ENCODE measurements at regions not wholly inside any gene's neighbourhood (a gene's known extent, or its start where the extent isn't known, plus 50 kb on each side); places are given as distances from the start of the nearest gene placed in this dataset.

DNA sequence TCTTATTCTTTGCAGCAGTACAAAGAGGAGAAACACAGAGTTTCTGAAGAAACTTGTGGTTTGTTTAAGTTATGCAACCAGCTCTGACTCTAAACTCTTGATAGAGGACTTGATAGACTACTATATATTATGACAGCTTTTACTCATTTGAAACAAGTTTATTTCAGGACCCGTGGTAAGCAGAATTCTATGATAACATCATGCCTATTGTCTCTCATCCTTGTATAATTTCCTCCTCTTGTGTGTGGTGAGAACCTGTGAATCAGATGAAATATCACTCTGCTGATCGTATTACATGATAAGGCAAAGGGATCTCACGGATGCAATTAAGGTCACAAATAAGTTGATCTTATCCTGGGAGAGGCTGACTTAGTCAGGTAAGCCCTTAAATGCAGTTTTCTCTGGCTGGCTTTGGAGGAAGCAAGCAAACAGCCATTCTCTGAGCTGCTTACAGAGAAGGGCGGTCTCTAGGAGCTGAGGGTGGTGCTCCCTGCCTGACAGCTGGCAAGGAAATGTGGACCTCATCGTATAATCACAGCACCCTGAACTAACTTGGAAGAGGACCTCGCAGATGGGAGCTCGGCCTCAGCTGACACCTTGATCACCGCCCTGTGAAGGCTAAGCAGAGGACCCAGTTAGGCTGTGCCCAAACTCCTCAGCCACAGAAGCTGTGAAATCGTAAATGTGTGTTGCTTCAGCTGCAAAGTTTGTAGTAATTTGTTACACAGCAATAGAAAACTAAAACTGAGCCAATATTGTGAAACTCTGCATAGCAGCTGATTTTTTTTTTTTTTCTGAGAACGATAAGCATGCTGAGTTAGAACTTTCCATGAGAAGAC, 151.1 kb upstream of the DPT start:
- TF ChIP-seq, protein P1, sequence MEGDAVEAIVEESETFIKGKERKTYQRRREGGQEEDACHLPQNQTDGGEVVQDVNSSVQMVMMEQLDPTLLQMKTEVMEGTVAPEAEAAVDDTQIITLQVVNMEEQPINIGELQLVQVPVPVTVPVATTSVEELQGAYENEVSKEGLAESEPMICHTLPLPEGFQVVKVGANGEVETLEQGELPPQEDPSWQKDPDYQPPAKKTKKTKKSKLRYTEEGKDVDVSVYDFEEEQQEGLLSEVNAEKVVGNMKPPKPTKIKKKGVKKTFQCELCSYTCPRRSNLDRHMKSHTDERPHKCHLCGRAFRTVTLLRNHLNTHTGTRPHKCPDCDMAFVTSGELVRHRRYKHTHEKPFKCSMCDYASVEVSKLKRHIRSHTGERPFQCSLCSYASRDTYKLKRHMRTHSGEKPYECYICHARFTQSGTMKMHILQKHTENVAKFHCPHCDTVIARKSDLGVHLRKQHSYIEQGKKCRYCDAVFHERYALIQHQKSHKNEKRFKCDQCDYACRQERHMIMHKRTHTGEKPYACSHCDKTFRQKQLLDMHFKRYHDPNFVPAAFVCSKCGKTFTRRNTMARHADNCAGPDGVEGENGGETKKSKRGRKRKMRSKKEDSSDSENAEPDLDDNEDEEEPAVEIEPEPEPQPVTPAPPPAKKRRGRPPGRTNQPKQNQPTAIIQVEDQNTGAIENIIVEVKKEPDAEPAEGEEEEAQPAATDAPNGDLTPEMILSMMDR (IDR thresholded peaks at IDR 0.05 in 8 of 11, conservative IDR thresholded peaks at IDR 0.05 in 3 of 11), result no peak
- no peak for TF ChIP-seq POLR2AphosphoS5 (IDR thresholded peaks at IDR 0.05)
- TF ChIP-seq POLR2A (IDR thresholded peaks at IDR 0.05), result no peak
- DNase-seq, result no peak
- 61 to 72% (median 67%) methylated on average over 9 to 10 of the region's 10 CpGs for WGBS, 5 donors

DNA sequence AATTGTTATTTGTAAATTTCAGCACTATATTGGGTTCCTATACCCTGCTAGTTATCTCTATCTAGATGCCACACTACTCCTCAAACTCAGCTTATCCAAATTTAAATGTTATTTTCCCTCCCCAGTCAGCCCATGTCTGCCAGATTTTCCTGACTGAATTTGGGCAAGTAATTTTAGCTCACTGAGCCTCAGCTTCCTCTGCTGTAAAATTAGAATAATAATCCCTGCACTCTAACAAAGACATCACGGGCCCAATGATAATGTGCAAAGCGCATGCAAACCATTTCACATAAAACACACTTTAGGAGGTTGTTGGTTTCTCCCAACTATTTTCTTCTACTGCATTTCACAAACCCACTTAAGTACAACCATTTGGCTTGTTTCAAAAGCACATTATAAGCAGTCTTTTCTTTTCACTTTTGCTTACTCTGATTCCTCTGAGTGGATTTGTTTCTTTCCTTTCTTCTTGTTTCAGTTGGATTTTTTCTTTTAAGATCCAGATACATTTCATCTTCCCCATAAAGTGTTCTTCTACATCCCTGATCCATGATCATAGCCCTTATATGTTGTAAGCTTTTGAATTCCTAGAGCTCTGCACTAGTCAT, 152.8 kb upstream of the DPT start:
- 86 to 100% (median 93%) methylated on average over 2 of the region's 2 CpGs for WGBS, 5 donors
- H3K9me3 ChIP-seq, result peaks cover 0 to 8% (median 2%) of the 10 kb centered on the region in 8 donors
- no peak for DNase-seq
- no peaks in the 10 kb centered on the region for H3K27me3 ChIP-seq (replicated peaks in 1 of 7)
- no peaks in the 10 kb centered on the region for H3K36me3 ChIP-seq
- H3K4me1 ChIP-seq, result peaks cover 0 to 4% (median 0%) of the 10 kb centered on the region in 6 donors
- H3K4me3 ChIP-seq, result no peak overlapping the region
- intact Hi-C loops (cut with DNase I; ENCODE audit: low total_unique reads), result no loop called here
- no peak for TF ChIP-seq POLR2AphosphoS5 (IDR thresholded peaks at IDR 0.05)
- no peak for TF ChIP-seq POLR2A (IDR thresholded peaks at IDR 0.05)
- TF ChIP-seq, protein P1 (IDR thresholded peaks at IDR 0.05 in 8 of 11, conservative IDR thresholded peaks at IDR 0.05 in 3 of 11), result no peak
- H3K27ac ChIP-seq, result no peak overlapping the region

More for the DNA sequence above, 151.1 kb upstream of the DPT start:
- no peaks in the 10 kb centered on the region for H3K36me3 ChIP-seq
- intact Hi-C loops (cut with DNase I; ENCODE audit: low total_unique reads), result no loop called here
- peak overlapping the region in 1 of 8 donors; percentile 4 for H3K4me3 ChIP-seq
- H3K9me3 ChIP-seq, result peaks cover 0 to 8% (median 2%) of the 10 kb centered on the region in 8 donors
- H3K27ac ChIP-seq, result no peak overlapping the region
- peaks cover 0 to 4% (median 0%) of the 10 kb centered on the region in 6 donors for H3K4me1 ChIP-seq
- no peaks in the 10 kb centered on the region for H3K27me3 ChIP-seq (replicated peaks in 1 of 7)

DNA sequence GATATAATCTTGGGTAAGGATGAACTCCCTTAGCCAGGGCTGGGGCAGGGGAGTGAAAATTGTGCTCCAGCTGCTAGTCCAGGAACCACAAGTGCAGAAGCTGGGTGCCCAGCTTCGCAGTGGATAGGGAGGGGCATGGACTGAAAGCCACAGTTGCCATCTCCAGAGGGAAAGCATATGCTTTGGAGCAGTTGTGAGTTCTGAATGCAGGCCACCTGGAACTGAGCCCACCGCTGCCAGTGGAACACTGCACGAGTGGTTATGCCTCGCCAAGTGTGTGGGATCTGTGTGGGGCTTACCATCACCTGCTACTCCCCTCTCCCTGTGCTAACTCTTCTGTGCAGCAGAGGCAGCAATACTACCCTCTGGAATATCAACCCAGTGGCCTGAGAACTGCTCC, 158.4 kb upstream of the DPT start:
- Histone ChIP-seq H3K4me1 (no peaks in the 10 kb centered on the region), H3K36me3 (no peaks in the 10 kb centered on the region), H3K9me3 (peaks cover 0 to 8% (median 2%) of the 10 kb centered on the region in 8 donors), H3K27ac (no peak overlapping the region), H3K27me3 (replicated peaks in 1 of 7) (peaks cover 0 to 6% (median 0%) of the 10 kb centered on the region in 7 donors), H3K4me3 (no peak overlapping the region)
- 54 to 82% (median 72%) methylated on average over 4 of the region's 4 CpGs for WGBS, 5 donors
- DNase-seq, result no peak
- TF ChIP-seq POLR2A (IDR thresholded peaks at IDR 0.05), result no peak
- TF ChIP-seq, protein P1 (IDR thresholded peaks at IDR 0.05 in 8 of 11, conservative IDR thresholded peaks at IDR 0.05 in 3 of 11), result no peak
- TF ChIP-seq POLR2AphosphoS5 (IDR thresholded peaks at IDR 0.05), result no peak
- intact Hi-C loops (cut with DNase I; ENCODE audit: low total_unique reads), result no loop called here

DNA sequence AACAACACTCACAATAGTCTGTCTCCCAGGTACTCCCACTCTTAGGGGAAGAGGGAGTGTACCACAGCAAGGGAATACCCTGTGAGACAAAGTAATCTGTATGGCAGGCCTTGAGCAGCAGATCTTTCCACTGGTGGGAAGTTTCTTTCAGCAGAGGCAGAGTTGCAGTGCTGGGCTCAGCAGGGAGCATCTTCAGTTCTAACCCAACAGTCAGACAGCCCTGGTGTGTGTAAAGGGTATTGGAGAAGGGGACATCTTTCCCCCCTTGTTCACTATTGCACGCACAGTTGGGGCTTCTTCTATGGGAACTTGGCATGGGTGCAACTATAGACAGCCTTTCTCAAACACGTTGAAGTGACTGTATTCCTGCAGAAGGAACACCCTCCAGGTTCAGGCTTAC, 159.4 kb upstream of the DPT start:
- Histone ChIP-seq H3K36me3 (no peaks in the 10 kb centered on the region), H3K4me1 (no peaks in the 10 kb centered on the region), H3K27ac (no peak overlapping the region), H3K9me3 (peaks cover 0 to 8% (median 2%) of the 10 kb centered on the region in 8 donors), H3K4me3 (no peak overlapping the region), H3K27me3 (replicated peaks in 1 of 7) (peaks cover 0 to 6% (median 0%) of the 10 kb centered on the region in 7 donors)
- 31 to 37% (median 35%) methylated on average over 2 of the region's 2 CpGs for WGBS, 5 donors
- intact Hi-C loops (cut with DNase I; ENCODE audit: low total_unique reads), result no loop called here
- DNase-seq, result no peak
- no peak for TF ChIP-seq POLR2A (IDR thresholded peaks at IDR 0.05)
- TF ChIP-seq, protein P1 (IDR thresholded peaks at IDR 0.05 in 8 of 11, conservative IDR thresholded peaks at IDR 0.05 in 3 of 11), result no peak
- TF ChIP-seq POLR2AphosphoS5 (IDR thresholded peaks at IDR 0.05), result no peak
